ENCODE measurements at regions not wholly inside any gene's neighbourhood (a gene's known extent, or its start where the extent isn't known, plus 50 kb on each side); places are given as distances from the start of the nearest gene placed in this dataset.

- TF ChIP-seq, protein P1, sequence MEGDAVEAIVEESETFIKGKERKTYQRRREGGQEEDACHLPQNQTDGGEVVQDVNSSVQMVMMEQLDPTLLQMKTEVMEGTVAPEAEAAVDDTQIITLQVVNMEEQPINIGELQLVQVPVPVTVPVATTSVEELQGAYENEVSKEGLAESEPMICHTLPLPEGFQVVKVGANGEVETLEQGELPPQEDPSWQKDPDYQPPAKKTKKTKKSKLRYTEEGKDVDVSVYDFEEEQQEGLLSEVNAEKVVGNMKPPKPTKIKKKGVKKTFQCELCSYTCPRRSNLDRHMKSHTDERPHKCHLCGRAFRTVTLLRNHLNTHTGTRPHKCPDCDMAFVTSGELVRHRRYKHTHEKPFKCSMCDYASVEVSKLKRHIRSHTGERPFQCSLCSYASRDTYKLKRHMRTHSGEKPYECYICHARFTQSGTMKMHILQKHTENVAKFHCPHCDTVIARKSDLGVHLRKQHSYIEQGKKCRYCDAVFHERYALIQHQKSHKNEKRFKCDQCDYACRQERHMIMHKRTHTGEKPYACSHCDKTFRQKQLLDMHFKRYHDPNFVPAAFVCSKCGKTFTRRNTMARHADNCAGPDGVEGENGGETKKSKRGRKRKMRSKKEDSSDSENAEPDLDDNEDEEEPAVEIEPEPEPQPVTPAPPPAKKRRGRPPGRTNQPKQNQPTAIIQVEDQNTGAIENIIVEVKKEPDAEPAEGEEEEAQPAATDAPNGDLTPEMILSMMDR (IDR thresholded peaks at IDR 0.05; ENCODE audit: low read length), result no peak
- no peak for TF ChIP-seq EZH2 (IDR thresholded peaks at IDR 0.05; ENCODE audit: borderline replicate concordance, low read length)
Observed at GRCh38 chr6:33892581-33893346, 89.0 kb upstream of the MLN start.

Data from OCI-LY1 (cell line).